ENCODE measurements at regions not wholly inside any gene's neighbourhood (a gene's known extent, or its start where the extent isn't known, plus 50 kb on each side); places are given as distances from the start of the nearest gene placed in this dataset.

DNA sequence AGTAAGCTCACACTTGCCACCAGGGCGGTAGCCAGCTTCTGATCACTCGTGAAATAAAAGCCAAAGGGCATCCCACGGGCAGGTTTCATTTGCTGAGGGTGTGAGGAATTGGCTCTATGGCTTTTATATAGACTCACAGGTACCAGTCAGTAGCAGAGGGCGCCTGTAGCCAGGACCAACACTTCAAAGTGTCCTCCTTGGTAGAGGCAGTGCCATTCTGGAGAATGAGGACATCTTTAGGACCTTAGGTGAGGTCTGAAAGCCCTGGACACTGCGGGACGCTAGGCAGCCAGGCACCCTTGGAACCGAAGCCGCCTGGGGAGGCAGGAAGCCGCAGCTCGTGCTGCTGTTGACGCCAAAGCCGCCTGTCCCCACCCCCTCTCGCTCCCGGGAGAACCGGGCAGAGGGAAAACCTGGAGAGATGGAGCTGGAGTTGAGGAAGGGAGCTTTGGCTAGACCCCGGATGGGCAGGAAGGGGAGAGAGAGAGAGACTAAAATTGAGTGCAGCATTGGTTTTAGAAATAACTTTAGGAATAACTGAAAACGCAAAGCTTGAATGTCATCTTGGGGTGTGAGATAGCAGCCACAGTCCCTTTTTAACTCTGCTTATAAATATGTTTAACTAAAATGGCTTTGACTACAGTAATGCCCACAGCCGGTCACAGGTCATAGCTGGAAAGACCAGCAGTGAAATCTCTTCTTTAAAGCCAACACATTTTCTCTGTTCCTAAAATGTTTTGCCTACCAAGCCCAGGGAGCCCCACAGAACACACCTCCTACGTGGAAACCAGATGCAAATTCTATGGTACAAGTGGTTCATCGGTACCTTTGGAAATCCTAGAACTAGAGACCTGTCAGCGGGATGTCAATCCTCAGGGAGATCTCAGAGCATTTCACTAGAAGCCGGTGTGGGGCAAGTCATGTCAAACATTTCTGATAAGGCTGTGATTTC is 128.5 kb upstream of the CDYL start:
- TF ChIP-seq, protein P1, sequence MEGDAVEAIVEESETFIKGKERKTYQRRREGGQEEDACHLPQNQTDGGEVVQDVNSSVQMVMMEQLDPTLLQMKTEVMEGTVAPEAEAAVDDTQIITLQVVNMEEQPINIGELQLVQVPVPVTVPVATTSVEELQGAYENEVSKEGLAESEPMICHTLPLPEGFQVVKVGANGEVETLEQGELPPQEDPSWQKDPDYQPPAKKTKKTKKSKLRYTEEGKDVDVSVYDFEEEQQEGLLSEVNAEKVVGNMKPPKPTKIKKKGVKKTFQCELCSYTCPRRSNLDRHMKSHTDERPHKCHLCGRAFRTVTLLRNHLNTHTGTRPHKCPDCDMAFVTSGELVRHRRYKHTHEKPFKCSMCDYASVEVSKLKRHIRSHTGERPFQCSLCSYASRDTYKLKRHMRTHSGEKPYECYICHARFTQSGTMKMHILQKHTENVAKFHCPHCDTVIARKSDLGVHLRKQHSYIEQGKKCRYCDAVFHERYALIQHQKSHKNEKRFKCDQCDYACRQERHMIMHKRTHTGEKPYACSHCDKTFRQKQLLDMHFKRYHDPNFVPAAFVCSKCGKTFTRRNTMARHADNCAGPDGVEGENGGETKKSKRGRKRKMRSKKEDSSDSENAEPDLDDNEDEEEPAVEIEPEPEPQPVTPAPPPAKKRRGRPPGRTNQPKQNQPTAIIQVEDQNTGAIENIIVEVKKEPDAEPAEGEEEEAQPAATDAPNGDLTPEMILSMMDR (IDR thresholded peaks at IDR 0.05), result peak in 2 of 5 experiments; percentile 2 to 12
- TF ChIP-seq POLR2A (IDR thresholded peaks at IDR 0.05), result peak; percentile 44
- peak; percentile 50 to 66 (median 51) for TF ChIP-seq POLR2AphosphoS5 (IDR thresholded peaks at IDR 0.05)
- no peak for TF ChIP-seq EP300 (IDR thresholded peaks at IDR 0.05; ENCODE audit: low read depth)

Data from transverse colon (tissue), 4 donors.